ENCODE measurements at regions not wholly inside any gene's neighbourhood (a gene's known extent, or its start where the extent isn't known, plus 50 kb on each side); places are given as distances from the start of the nearest gene placed in this dataset.

GRCh38 chr2:21381421-21381820 lies 257.7 kb downstream of the TDRD15 start:
- TF ChIP-seq MZF1 (tag by site-specific recombination; IDR thresholded peaks at IDR 0.05; ENCODE audit: borderline replicate concordance): no peak
- Histone ChIP-seq H3K4me3 (ENCODE audit: low read depth, low read length) (no peak overlapping the region), H3K4me1 (ENCODE audit: control insufficient read depth, insufficient read depth, low read length) (no peaks in the 10 kb centered on the region), H3K36me3 (ENCODE audit: control insufficient read depth in 2 of 2, insufficient read depth in 1 of 2, low read length in 2 of 2) (no peaks in the 10 kb centered on the region), H3K9me3 (ENCODE audit: control insufficient read depth, insufficient read depth, low read depth, low read length) (no peaks in the 10 kb centered on the region), H3K27ac (ENCODE audit: extremely low read depth, low read depth, low read length) (no peak overlapping the region)
- ChIA-PET CTCF (interaction anchor here (0.9 kb wide), 1 partner anchor 11 kb away, joined by 6 read pairs; no protein-coding TSS in a partner anchor), POLR2A (no interaction called here)

GRCh38 chr2:21382701-21383520 lies 259.1 kb downstream of the TDRD15 start:
- Histone ChIP-seq H3K9me3 (ENCODE audit: control insufficient read depth, insufficient read depth, low read depth, low read length) (no peaks in the 10 kb centered on the region), H3K27ac (ENCODE audit: extremely low read depth, low read depth, low read length) (no peak overlapping the region), H3K4me3 (ENCODE audit: low read depth, low read length) (no peak overlapping the region), H3K4me1 (ENCODE audit: control insufficient read depth, insufficient read depth, low read length) (no peaks in the 10 kb centered on the region), H3K36me3 (ENCODE audit: control insufficient read depth in 2 of 2, insufficient read depth in 1 of 2, low read length in 2 of 2) (no peaks in the 10 kb centered on the region)
- POLR2A ChIA-PET: no interaction called here
- no peak for TF ChIP-seq GLIS2 (tag by site-specific recombination; IDR thresholded peaks at IDR 0.05)
- no peak for TF ChIP-seq EGR2 (tag by site-specific recombination; IDR thresholded peaks at IDR 0.05; ENCODE audit: low read depth)
- TF ChIP-seq WT1 (tag by site-specific recombination; IDR thresholded peaks at IDR 0.05): no peak
- TF ChIP-seq ZFHX2 (tag by site-specific recombination; conservative IDR thresholded peaks at IDR 0.05): no peak
- no peak for TF ChIP-seq KLF16 (tag by site-specific recombination; IDR thresholded peaks at IDR 0.05)
- no peak for TF ChIP-seq HOXC10 (CRISPR knock-in tag; IDR thresholded peaks at IDR 0.05)
- no peak for TF ChIP-seq GLIS1 (tag by site-specific recombination; IDR thresholded peaks at IDR 0.05)
- no peak for TF ChIP-seq ZNF394 (tag by site-specific recombination; IDR thresholded peaks at IDR 0.05; ENCODE audit: borderline replicate concordance)
- TF ChIP-seq ZNF843 (tag by site-specific recombination; IDR thresholded peaks at IDR 0.05): no peak
- CTCF ChIA-PET: interaction anchor here (0.7 to 1.3 kb wide), 3 partner anchors 11 to 39 kb away, joined by 3 to 4 read pairs (median 3); no protein-coding TSS in a partner anchor

GRCh38 chr2:21386666-21387065 lies 262.9 kb downstream of the TDRD15 start:
- POLR2A ChIA-PET: no interaction called here
- Histone ChIP-seq H3K27ac (ENCODE audit: extremely low read depth, low read depth, low read length) (no peak overlapping the region), H3K9me3 (ENCODE audit: control insufficient read depth, insufficient read depth, low read depth, low read length) (no peaks in the 10 kb centered on the region), H3K4me3 (ENCODE audit: low read depth, low read length) (no peak overlapping the region), H3K4me1 (ENCODE audit: control insufficient read depth, insufficient read depth, low read length) (no peaks in the 10 kb centered on the region), H3K36me3 (ENCODE audit: control insufficient read depth in 2 of 2, insufficient read depth in 1 of 2, low read length in 2 of 2) (no peaks in the 10 kb centered on the region)
- TF ChIP-seq ZSCAN4 (tag by site-specific recombination; IDR thresholded peaks at IDR 0.05) (no peak), ZFHX2 (tag by site-specific recombination; conservative IDR thresholded peaks at IDR 0.05) (no peak), ZNF777 (tag by site-specific recombination; IDR thresholded peaks at IDR 0.05; ENCODE audit: borderline replicate concordance) (no peak), SP2 (tag by site-specific recombination; IDR thresholded peaks at IDR 0.05) (no peak)
- CTCF ChIA-PET: interaction anchor here (0.5 to 0.6 kb wide), 2 partner anchors 46 to 648 kb away, joined by 3 read pairs; no protein-coding TSS in a partner anchor

- ChIA-PET CTCF (interaction anchor here (0.7 to 1.0 kb wide), 2 partner anchors 12 to 20 kb away, joined by 3 to 6 read pairs; no protein-coding TSS in a partner anchor), POLR2A (no interaction called here)
- no peak overlapping the region for H3K4me3 ChIP-seq (ENCODE audit: low read depth, low read length)
- H3K36me3 ChIP-seq (ENCODE audit: control insufficient read depth in 2 of 2, insufficient read depth in 1 of 2, low read length in 2 of 2): no peaks in the 10 kb centered on the region
- no peak overlapping the region for H3K27ac ChIP-seq (ENCODE audit: extremely low read depth, low read depth, low read length)
- H3K4me1 ChIP-seq (ENCODE audit: control insufficient read depth, insufficient read depth, low read length): no peaks in the 10 kb centered on the region
- no peaks in the 10 kb centered on the region for H3K9me3 ChIP-seq (ENCODE audit: control insufficient read depth, insufficient read depth, low read depth, low read length)
- no peak for TF ChIP-seq ZBTB26 (tag by site-specific recombination; optimal IDR thresholded peaks at IDR 0.05)
- TF ChIP-seq GLIS1 (tag by site-specific recombination; IDR thresholded peaks at IDR 0.05): peak; percentile 74
- peak; percentile 39; the same call in 1 of the 2 replicates for TF ChIP-seq OSR2 (tag by site-specific recombination; IDR thresholded peaks at IDR 0.05)
- TF ChIP-seq TRIM28 (IDR thresholded peaks at IDR 0.05; ENCODE audit: borderline replicate concordance, low read length): no peak
- no peak for TF ChIP-seq SP2 (tag by site-specific recombination; IDR thresholded peaks at IDR 0.05)
- no peak for TF ChIP-seq HIC1 (tag by site-specific recombination; IDR thresholded peaks at IDR 0.05)
- no peak for TF ChIP-seq ZNF174 (tag by site-specific recombination; IDR thresholded peaks at IDR 0.05)
- no peak for TF ChIP-seq IKZF3 (tag by site-specific recombination; IDR thresholded peaks at IDR 0.05)
- TF ChIP-seq ZNF621 (tag by site-specific recombination; IDR thresholded peaks at IDR 0.05): no peak
- no peak for TF ChIP-seq ZNF114 (tag by site-specific recombination; IDR thresholded peaks at IDR 0.05)
- no peak for TF ChIP-seq YY1 (tag by site-specific recombination; IDR thresholded peaks at IDR 0.05)
- TF ChIP-seq ZSCAN30 (tag by site-specific recombination; IDR thresholded peaks at IDR 0.05): no peak
Observed at GRCh38 chr2:21392649-21393048, 268.9 kb downstream of the TDRD15 start.

All from HEK293 (cell line).